ENCODE measurements at regions not wholly inside any gene's neighbourhood (a gene's known extent, or its start where the extent isn't known, plus 50 kb on each side); places are given as distances from the start of the nearest gene placed in this dataset.

GRCh38 chr11:80315200-80315599, 874.4 kb upstream of the TENM4 start:
- no peaks in the 10 kb centered on the region for H4K20me1 ChIP-seq (ENCODE audit: insufficient read depth, low read length)
- no peaks in the 10 kb centered on the region for H3K9me3 ChIP-seq (ENCODE audit: low read length)
- no peak overlapping the region for H3K4me2 ChIP-seq (ENCODE audit: low read length)
- H3K9ac ChIP-seq (ENCODE audit: low read length), result no peak overlapping the region
- TF ChIP-seq EZH2 (IDR thresholded peaks at IDR 0.05; ENCODE audit: borderline replicate concordance, low read length) (no peak), CTCF (IDR thresholded peaks at IDR 0.05; ENCODE audit: low read length) (no peak)
- H3K79me2 ChIP-seq (ENCODE audit: insufficient read depth, low read length), result no peaks in the 10 kb centered on the region
- H2AFZ ChIP-seq (ENCODE audit: low read length), result no peak overlapping the region
- H3F3A ChIP-seq (ENCODE audit: insufficient read depth, low read length), result no peaks in the 10 kb centered on the region
- H3K4me3 ChIP-seq (ENCODE audit: low read depth, low read length, poor library complexity, severe bottlenecking), result no peak overlapping the region
- no peaks in the 10 kb centered on the region for H3K27me3 ChIP-seq (ENCODE audit: insufficient read depth, low read length)
- H3K27ac ChIP-seq (ENCODE audit: low read depth, low read length, poor library complexity, severe bottlenecking), result no peak overlapping the region
- no peaks in the 10 kb centered on the region for H3K9me2 ChIP-seq (ENCODE audit: low read depth, low read length)
- H3K36me3 ChIP-seq (ENCODE audit: insufficient read depth, low read length), result no peaks in the 10 kb centered on the region
- H3K4me1 ChIP-seq (ENCODE audit: insufficient read depth, low read length, severe bottlenecking), result no peaks in the 10 kb centered on the region

DNA sequence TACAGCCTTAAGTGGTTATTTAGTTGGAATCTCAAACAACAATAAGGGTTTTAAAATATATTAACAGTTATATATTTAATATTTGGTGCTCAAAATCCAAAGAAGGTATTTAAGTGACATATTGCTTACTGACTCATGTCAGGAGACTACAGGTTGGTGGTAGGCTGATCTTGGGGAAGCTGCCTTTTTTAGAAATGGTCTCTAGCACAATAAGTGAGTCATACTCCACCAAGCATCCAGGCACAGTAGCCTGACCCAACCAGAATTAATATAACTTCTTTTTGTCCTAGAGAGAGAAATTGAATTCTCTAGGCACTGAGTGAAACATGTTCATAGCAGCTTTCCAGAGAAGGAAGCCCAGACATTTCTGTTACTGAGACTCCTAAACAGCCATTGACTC, 868.5 kb upstream of the TENM4 start:
- no peaks in the 10 kb centered on the region for H3K79me2 ChIP-seq (ENCODE audit: insufficient read depth, low read length)
- no peaks in the 10 kb centered on the region for H4K20me1 ChIP-seq (ENCODE audit: insufficient read depth, low read length)
- H3K4me1 ChIP-seq (ENCODE audit: insufficient read depth, low read length, severe bottlenecking), result no peaks in the 10 kb centered on the region
- no peak for TF ChIP-seq CTCF (IDR thresholded peaks at IDR 0.05; ENCODE audit: low read length)
- TF ChIP-seq EZH2 (IDR thresholded peaks at IDR 0.05; ENCODE audit: borderline replicate concordance, low read length), result no peak
- H3K36me3 ChIP-seq (ENCODE audit: insufficient read depth, low read length), result no peaks in the 10 kb centered on the region
- H3K4me2 ChIP-seq (ENCODE audit: low read length), result no peak overlapping the region
- no peaks in the 10 kb centered on the region for H3K27me3 ChIP-seq (ENCODE audit: insufficient read depth, low read length)
- H3K9ac ChIP-seq (ENCODE audit: low read length), result no peak overlapping the region
- H3K9me2 ChIP-seq (ENCODE audit: low read depth, low read length), result no peaks in the 10 kb centered on the region
- H3K27ac ChIP-seq (ENCODE audit: low read depth, low read length, poor library complexity, severe bottlenecking), result no peak overlapping the region
- H3K9me3 ChIP-seq (ENCODE audit: low read length), result no peaks in the 10 kb centered on the region
- no peaks in the 10 kb centered on the region for H3F3A ChIP-seq (ENCODE audit: insufficient read depth, low read length)
- no peak overlapping the region for H3K4me3 ChIP-seq (ENCODE audit: low read depth, low read length, poor library complexity, severe bottlenecking)
- H2AFZ ChIP-seq (ENCODE audit: low read length), result no peak overlapping the region

DNA sequence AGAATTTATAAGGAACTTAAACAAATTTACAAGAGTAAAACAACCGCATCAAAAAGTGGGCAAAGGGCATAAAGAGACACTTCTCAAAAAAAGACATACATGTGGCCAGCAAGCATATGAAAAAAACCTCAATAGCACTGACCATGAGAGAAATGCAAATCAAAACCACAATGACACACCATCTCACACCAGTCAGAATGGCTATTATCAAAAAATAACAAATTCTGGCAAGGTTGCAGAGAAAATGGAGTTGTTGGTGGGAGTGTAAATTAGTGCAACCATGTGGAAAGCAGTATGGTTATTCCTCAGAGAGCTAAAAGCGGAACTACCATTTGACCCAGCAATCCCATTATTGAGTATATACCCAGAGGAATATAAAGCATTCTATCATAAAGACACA, 866.8 kb upstream of the TENM4 start:
- Histone ChIP-seq H3K79me2 (ENCODE audit: insufficient read depth, low read length) (no peaks in the 10 kb centered on the region), H3K4me3 (ENCODE audit: low read depth, low read length, poor library complexity, severe bottlenecking) (no peak overlapping the region), H3K27ac (ENCODE audit: low read depth, low read length, poor library complexity, severe bottlenecking) (no peak overlapping the region), H3K9ac (ENCODE audit: low read length) (no peak overlapping the region), H2AFZ (ENCODE audit: low read length) (no peak overlapping the region), H3F3A (ENCODE audit: insufficient read depth, low read length) (no peaks in the 10 kb centered on the region), H3K27me3 (ENCODE audit: insufficient read depth, low read length) (no peaks in the 10 kb centered on the region), H3K9me2 (ENCODE audit: low read depth, low read length) (no peaks in the 10 kb centered on the region), H3K4me2 (ENCODE audit: low read length) (no peak overlapping the region), H3K36me3 (ENCODE audit: insufficient read depth, low read length) (no peaks in the 10 kb centered on the region), H3K9me3 (ENCODE audit: low read length) (no peaks in the 10 kb centered on the region), H3K4me1 (ENCODE audit: insufficient read depth, low read length, severe bottlenecking) (no peaks in the 10 kb centered on the region), H4K20me1 (ENCODE audit: insufficient read depth, low read length) (no peaks in the 10 kb centered on the region)
- TF ChIP-seq CTCF (IDR thresholded peaks at IDR 0.05; ENCODE audit: low read length), result no peak
- TF ChIP-seq EZH2 (IDR thresholded peaks at IDR 0.05; ENCODE audit: borderline replicate concordance, low read length), result no peak

Measured in OCI-LY1 (cell line).